ENCODE measurements at regions not wholly inside any gene's neighbourhood (a gene's known extent, or its start where the extent isn't known, plus 50 kb on each side); places are given as distances from the start of the nearest gene placed in this dataset.

GRCh38 chr2:204395539-204395938 is 149.7 kb upstream of the PARD3B start:
- no peak for TF ChIP-seq POLR2AphosphoS5 (IDR thresholded peaks at IDR 0.05; ENCODE audit: borderline replicate concordance, low read depth, low read length)
- no peak for TF ChIP-seq EZH2 (IDR thresholded peaks at IDR 0.05)
